ENCODE measurements at regions not wholly inside any gene's neighbourhood (a gene's known extent, or its start where the extent isn't known, plus 50 kb on each side); places are given as distances from the start of the nearest gene placed in this dataset.

GRCh38 chr6:9628819-9629218 is 786.1 kb downstream of the TFAP2A start:
- H3K36me3 ChIP-seq (ENCODE audit: control insufficient read depth, insufficient read depth, low read length), result no peaks in the 10 kb centered on the region
- H3K4me3 ChIP-seq (ENCODE audit: insufficient read depth, low read depth, low read length, poor library complexity, severe bottlenecking), result no peak overlapping the region
- H3K27me3 ChIP-seq (replicated peaks; ENCODE audit: control insufficient read depth, insufficient read depth, low read length, poor library complexity, severe bottlenecking), result no peaks in the 10 kb centered on the region
- H3K9me3 ChIP-seq (ENCODE audit: control insufficient read depth, low read length), result no peaks in the 10 kb centered on the region
- no peaks in the 10 kb centered on the region for H3K4me1 ChIP-seq (ENCODE audit: control insufficient read depth, insufficient read depth, low read length, poor library complexity, severe bottlenecking)
- DNase-seq, result no peak
- H3K27ac ChIP-seq (ENCODE audit: insufficient read depth, low read length, poor library complexity, severe bottlenecking), result no peak overlapping the region

DNA sequence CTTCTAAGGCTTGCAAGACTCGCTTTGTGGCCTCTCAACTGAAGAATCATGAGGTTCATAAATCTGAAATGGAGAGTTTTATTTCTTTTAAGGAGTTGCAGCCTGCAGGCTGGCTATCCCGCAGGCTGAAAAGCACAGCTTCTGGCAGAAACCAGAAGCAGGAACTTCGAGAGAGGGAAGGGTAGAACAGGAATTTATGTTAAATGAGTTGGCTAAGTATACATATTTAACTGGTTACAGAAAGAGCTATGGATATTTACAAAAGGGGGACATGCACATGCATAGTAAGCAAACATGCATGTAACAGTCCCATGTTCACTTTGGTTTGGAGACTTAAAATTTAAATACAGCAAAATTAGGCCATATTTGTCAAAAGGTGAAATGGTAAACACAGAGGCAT is 787.0 kb downstream of the TFAP2A start:
- Histone ChIP-seq H3K9me3 (ENCODE audit: control insufficient read depth, low read length) (no peaks in the 10 kb centered on the region), H3K36me3 (ENCODE audit: control insufficient read depth, insufficient read depth, low read length) (no peaks in the 10 kb centered on the region), H3K4me3 (ENCODE audit: insufficient read depth, low read depth, low read length, poor library complexity, severe bottlenecking) (no peak overlapping the region), H3K27me3 (replicated peaks; ENCODE audit: control insufficient read depth, insufficient read depth, low read length, poor library complexity, severe bottlenecking) (no peaks in the 10 kb centered on the region), H3K27ac (ENCODE audit: insufficient read depth, low read length, poor library complexity, severe bottlenecking) (no peak overlapping the region), H3K4me1 (ENCODE audit: control insufficient read depth, insufficient read depth, low read length, poor library complexity, severe bottlenecking) (no peaks in the 10 kb centered on the region)
- DNase-seq, result no peak

- Histone ChIP-seq H3K9me3 (ENCODE audit: control insufficient read depth, low read length) (no peaks in the 10 kb centered on the region), H3K4me3 (ENCODE audit: insufficient read depth, low read depth, low read length, poor library complexity, severe bottlenecking) (no peak overlapping the region), H3K36me3 (ENCODE audit: control insufficient read depth, insufficient read depth, low read length) (no peaks in the 10 kb centered on the region), H3K27me3 (replicated peaks; ENCODE audit: control insufficient read depth, insufficient read depth, low read length, poor library complexity, severe bottlenecking) (no peaks in the 10 kb centered on the region), H3K4me1 (ENCODE audit: control insufficient read depth, insufficient read depth, low read length, poor library complexity, severe bottlenecking) (no peaks in the 10 kb centered on the region), H3K27ac (ENCODE audit: insufficient read depth, low read length, poor library complexity, severe bottlenecking) (no peak overlapping the region)
- no peak for DNase-seq
Observed at GRCh38 chr6:9623985-9624384, 790.9 kb downstream of the TFAP2A start.

DNA sequence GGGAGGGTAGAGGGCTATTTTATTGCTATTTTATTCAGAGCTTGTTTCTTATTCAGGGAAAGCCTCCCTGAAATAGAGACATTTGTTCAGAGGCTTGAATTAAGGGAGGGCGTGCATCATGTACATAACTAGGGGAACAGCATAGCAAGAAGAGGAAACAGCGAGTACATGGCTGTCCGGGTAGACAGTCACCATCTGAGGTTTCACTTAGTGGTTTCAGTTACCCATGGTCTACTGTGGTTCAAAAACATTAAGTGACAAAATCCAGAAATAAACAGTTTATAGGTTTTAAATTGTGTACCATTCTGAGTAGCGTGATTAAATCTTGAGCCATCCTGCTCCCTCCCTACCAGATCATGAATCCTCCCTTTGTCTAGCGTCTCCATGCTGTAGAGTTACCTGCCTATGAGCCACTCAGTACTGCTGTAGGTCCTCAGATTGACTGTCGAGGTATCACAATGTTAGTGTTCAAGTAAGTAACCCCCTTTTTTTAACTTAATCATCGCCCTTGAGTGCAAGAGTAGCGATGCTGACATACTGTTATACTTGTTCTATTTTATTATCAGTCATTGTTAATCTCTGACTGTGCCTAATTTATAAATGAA is 791.5 kb downstream of the TFAP2A start:
- Histone ChIP-seq H3K4me3 (ENCODE audit: insufficient read depth, low read depth, low read length, poor library complexity, severe bottlenecking) (no peak overlapping the region), H3K9me3 (ENCODE audit: control insufficient read depth, low read length) (no peaks in the 10 kb centered on the region), H3K36me3 (ENCODE audit: control insufficient read depth, insufficient read depth, low read length) (no peaks in the 10 kb centered on the region), H3K4me1 (ENCODE audit: control insufficient read depth, insufficient read depth, low read length, poor library complexity, severe bottlenecking) (no peaks in the 10 kb centered on the region), H3K27ac (ENCODE audit: insufficient read depth, low read length, poor library complexity, severe bottlenecking) (no peak overlapping the region), H3K27me3 (replicated peaks; ENCODE audit: control insufficient read depth, insufficient read depth, low read length, poor library complexity, severe bottlenecking) (no peaks in the 10 kb centered on the region)
- DNase-seq, result no peak

DNA sequence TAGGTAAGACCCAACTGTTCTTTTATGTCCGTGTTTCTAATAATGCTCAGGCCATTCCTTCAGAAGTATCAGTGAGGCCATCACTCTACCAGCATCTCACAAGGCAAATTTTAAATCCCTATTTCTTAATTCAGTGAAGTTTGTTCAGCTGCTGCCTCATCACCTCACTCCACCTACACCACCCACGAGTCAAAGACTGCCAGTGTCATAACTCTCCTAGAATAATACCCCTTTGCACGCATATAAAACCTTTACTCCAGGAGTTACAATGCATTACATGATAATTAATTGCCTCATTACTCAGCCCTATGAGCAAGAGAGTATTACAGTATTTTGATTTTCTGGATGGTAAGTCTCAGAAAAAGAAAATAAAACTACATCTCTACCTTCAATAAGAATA is 793.6 kb downstream of the TFAP2A start:
- no peak for DNase-seq
- H3K27me3 ChIP-seq (replicated peaks; ENCODE audit: control insufficient read depth, insufficient read depth, low read length, poor library complexity, severe bottlenecking), result no peaks in the 10 kb centered on the region
- H3K9me3 ChIP-seq (ENCODE audit: control insufficient read depth, low read length), result no peaks in the 10 kb centered on the region
- H3K4me3 ChIP-seq (ENCODE audit: insufficient read depth, low read depth, low read length, poor library complexity, severe bottlenecking), result no peak overlapping the region
- no peaks in the 10 kb centered on the region for H3K4me1 ChIP-seq (ENCODE audit: control insufficient read depth, insufficient read depth, low read length, poor library complexity, severe bottlenecking)
- H3K27ac ChIP-seq (ENCODE audit: insufficient read depth, low read length, poor library complexity, severe bottlenecking), result no peak overlapping the region
- no peaks in the 10 kb centered on the region for H3K36me3 ChIP-seq (ENCODE audit: control insufficient read depth, insufficient read depth, low read length)

- Histone ChIP-seq H3K36me3 (ENCODE audit: control insufficient read depth, insufficient read depth, low read length) (no peaks in the 10 kb centered on the region), H3K27ac (ENCODE audit: insufficient read depth, low read length, poor library complexity, severe bottlenecking) (no peak overlapping the region), H3K4me3 (ENCODE audit: insufficient read depth, low read depth, low read length, poor library complexity, severe bottlenecking) (no peak overlapping the region), H3K27me3 (replicated peaks; ENCODE audit: control insufficient read depth, insufficient read depth, low read length, poor library complexity, severe bottlenecking) (no peaks in the 10 kb centered on the region), H3K9me3 (ENCODE audit: control insufficient read depth, low read length) (no peaks in the 10 kb centered on the region), H3K4me1 (ENCODE audit: control insufficient read depth, insufficient read depth, low read length, poor library complexity, severe bottlenecking) (no peaks in the 10 kb centered on the region)
- no peak for DNase-seq
Observed at GRCh38 chr6:9620687-9621086, 794.2 kb downstream of the TFAP2A start.

GRCh38 chr6:9620263-9620662 is 794.6 kb downstream of the TFAP2A start:
- Histone ChIP-seq H3K4me1 (ENCODE audit: control insufficient read depth, insufficient read depth, low read length, poor library complexity, severe bottlenecking) (no peaks in the 10 kb centered on the region), H3K27me3 (replicated peaks; ENCODE audit: control insufficient read depth, insufficient read depth, low read length, poor library complexity, severe bottlenecking) (no peaks in the 10 kb centered on the region), H3K9me3 (ENCODE audit: control insufficient read depth, low read length) (no peaks in the 10 kb centered on the region), H3K27ac (ENCODE audit: insufficient read depth, low read length, poor library complexity, severe bottlenecking) (no peak overlapping the region), H3K36me3 (ENCODE audit: control insufficient read depth, insufficient read depth, low read length) (no peaks in the 10 kb centered on the region), H3K4me3 (ENCODE audit: insufficient read depth, low read depth, low read length, poor library complexity, severe bottlenecking) (no peak overlapping the region)
- no peak for DNase-seq

- no peaks in the 10 kb centered on the region for H3K27me3 ChIP-seq (replicated peaks; ENCODE audit: control insufficient read depth, insufficient read depth, low read length, poor library complexity, severe bottlenecking)
- H3K4me3 ChIP-seq (ENCODE audit: insufficient read depth, low read depth, low read length, poor library complexity, severe bottlenecking), result no peak overlapping the region
- H3K36me3 ChIP-seq (ENCODE audit: control insufficient read depth, insufficient read depth, low read length), result no peaks in the 10 kb centered on the region
- H3K9me3 ChIP-seq (ENCODE audit: control insufficient read depth, low read length), result no peaks in the 10 kb centered on the region
- no peaks in the 10 kb centered on the region for H3K4me1 ChIP-seq (ENCODE audit: control insufficient read depth, insufficient read depth, low read length, poor library complexity, severe bottlenecking)
- no peak overlapping the region for H3K27ac ChIP-seq (ENCODE audit: insufficient read depth, low read length, poor library complexity, severe bottlenecking)
- DNase-seq, result no peak
Observed at GRCh38 chr6:9614778-9615177, 800.1 kb downstream of the TFAP2A start.

DNA sequence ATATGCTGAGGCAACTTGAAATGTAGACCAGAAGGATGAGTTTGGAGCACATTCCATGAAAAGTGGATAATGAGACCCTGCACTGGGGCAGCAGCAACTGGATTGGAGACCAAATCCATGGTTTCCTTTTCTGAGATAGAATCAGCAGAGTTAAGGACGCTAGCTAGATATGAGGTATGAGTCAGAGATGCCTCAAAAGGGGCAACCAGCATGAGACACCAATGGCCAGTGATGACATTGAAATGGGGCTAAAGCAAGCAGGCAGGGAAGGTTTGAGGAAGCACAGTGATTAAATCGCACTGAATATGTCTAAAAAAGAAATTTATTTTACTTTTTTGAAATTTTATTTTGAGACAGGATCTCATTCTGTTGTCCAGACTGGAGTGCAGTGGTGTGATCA is 802.4 kb downstream of the TFAP2A start:
- Histone ChIP-seq H3K9me3 (ENCODE audit: control insufficient read depth, low read length) (no peaks in the 10 kb centered on the region), H3K36me3 (ENCODE audit: control insufficient read depth, insufficient read depth, low read length) (no peaks in the 10 kb centered on the region), H3K4me1 (ENCODE audit: control insufficient read depth, insufficient read depth, low read length, poor library complexity, severe bottlenecking) (no peaks in the 10 kb centered on the region), H3K27ac (ENCODE audit: insufficient read depth, low read length, poor library complexity, severe bottlenecking) (no peak overlapping the region), H3K4me3 (ENCODE audit: insufficient read depth, low read depth, low read length, poor library complexity, severe bottlenecking) (no peak overlapping the region), H3K27me3 (replicated peaks; ENCODE audit: control insufficient read depth, insufficient read depth, low read length, poor library complexity, severe bottlenecking) (no peaks in the 10 kb centered on the region)
- no peak for DNase-seq

DNA sequence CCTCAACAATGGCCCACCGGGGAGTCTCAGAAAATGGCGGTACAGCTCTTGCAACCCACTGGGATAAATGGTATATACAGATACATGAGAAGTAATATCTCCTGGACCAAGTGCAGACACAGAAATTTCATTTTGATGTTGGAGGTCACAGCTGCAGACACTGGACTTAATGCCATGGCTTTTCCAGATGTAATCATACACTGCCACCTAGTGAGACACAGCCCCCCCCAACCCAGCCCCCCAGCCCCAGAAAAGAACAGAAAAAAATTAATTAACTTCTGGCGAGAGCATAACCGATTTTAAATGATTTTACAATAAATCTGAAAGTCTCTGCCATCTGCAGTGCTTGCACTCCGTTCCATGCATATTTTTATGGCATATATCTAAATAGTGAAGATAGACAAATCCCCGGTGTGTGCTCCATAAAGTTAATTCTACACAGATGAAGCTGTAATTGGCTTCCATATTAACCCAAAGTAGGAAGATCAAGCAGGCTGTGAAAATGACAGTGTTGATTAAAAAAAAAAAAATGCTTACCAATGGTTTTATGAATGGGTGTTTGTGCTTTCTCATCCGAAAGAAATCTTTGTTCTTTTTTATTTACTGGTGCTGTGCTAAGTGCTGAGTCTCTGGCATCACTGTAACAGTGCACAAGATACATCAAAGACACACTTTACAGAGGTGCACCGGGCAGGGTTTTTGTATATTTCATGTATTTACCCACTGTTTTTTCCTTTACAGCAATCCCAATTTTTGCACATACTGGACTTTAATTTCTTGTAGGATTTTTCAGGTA is 804.1 kb downstream of the TFAP2A start:
- H3K4me3 ChIP-seq (ENCODE audit: insufficient read depth, low read depth, low read length, poor library complexity, severe bottlenecking), result no peak overlapping the region
- DNase-seq, result no peak
- no peaks in the 10 kb centered on the region for H3K9me3 ChIP-seq (ENCODE audit: control insufficient read depth, low read length)
- H3K27ac ChIP-seq (ENCODE audit: insufficient read depth, low read length, poor library complexity, severe bottlenecking), result no peak overlapping the region
- no peaks in the 10 kb centered on the region for H3K36me3 ChIP-seq (ENCODE audit: control insufficient read depth, insufficient read depth, low read length)
- no peaks in the 10 kb centered on the region for H3K27me3 ChIP-seq (replicated peaks; ENCODE audit: control insufficient read depth, insufficient read depth, low read length, poor library complexity, severe bottlenecking)
- no peaks in the 10 kb centered on the region for H3K4me1 ChIP-seq (ENCODE audit: control insufficient read depth, insufficient read depth, low read length, poor library complexity, severe bottlenecking)
